ENCODE measurements at regions not wholly inside any gene's neighbourhood (a gene's known extent, or its start where the extent isn't known, plus 50 kb on each side); places are given as distances from the start of the nearest gene placed in this dataset.

DNA sequence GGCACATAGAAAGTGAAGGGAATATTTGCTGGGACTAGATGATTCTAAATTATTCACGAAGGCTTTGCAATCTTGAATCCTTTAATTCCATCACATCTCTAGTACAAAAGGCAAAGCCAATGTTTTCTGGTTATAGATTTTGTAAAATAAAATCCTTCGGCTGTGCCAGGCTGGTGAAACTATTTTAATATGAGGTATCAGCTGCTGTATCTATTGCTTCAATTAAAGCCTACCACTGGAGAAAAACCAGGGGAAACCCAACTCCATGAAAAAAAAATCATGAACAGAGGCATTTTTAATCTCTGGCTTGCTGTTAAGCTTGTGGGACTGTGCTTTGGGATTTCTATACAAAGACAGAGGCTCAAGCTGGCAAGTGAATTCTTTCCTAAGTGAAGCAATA, 271.8 kb downstream of the QKI start (continued):
- TF ChIP-seq RARA (CRISPR knock-in tag; IDR thresholded peaks at IDR 0.05): no peak
- TF ChIP-seq PAWR (CRISPR knock-in tag; IDR thresholded peaks at IDR 0.05; ENCODE audit: borderline replicate concordance): no peak
- TF ChIP-seq, protein P1, sequence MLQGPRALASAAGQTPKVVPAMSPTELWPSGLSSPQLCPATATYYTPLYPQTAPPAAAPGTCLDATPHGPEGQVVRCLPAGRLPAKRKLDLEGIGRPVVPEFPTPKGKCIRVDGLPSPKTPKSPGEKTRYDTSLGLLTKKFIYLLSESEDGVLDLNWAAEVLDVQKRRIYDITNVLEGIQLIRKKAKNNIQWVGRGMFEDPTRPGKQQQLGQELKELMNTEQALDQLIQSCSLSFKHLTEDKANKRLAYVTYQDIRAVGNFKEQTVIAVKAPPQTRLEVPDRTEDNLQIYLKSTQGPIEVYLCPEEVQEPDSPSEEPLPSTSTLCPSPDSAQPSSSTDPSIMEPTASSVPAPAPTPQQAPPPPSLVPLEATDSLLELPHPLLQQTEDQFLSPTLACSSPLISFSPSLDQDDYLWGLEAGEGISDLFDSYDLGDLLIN (CRISPR knock-in tag; IDR thresholded peaks at IDR 0.05; ENCODE audit: borderline replicate concordance): no peak
- TF ChIP-seq ZNF124 (CRISPR knock-in tag; IDR thresholded peaks at IDR 0.05): no peak
- TF ChIP-seq, protein P2, sequence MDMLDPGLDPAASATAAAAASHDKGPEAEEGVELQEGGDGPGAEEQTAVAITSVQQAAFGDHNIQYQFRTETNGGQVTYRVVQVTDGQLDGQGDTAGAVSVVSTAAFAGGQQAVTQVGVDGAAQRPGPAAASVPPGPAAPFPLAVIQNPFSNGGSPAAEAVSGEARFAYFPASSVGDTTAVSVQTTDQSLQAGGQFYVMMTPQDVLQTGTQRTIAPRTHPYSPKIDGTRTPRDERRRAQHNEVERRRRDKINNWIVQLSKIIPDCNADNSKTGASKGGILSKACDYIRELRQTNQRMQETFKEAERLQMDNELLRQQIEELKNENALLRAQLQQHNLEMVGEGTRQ (IDR thresholded peaks at IDR 0.05; ENCODE audit: low read depth, low read length): no peak
- TF ChIP-seq, protein P2 (CRISPR knock-in tag; IDR thresholded peaks at IDR 0.05; ENCODE audit: borderline replicate concordance): no peak
- no peak for TF ChIP-seq KLF11 (CRISPR knock-in tag; IDR thresholded peaks at IDR 0.05)
- TF ChIP-seq, protein P3, sequence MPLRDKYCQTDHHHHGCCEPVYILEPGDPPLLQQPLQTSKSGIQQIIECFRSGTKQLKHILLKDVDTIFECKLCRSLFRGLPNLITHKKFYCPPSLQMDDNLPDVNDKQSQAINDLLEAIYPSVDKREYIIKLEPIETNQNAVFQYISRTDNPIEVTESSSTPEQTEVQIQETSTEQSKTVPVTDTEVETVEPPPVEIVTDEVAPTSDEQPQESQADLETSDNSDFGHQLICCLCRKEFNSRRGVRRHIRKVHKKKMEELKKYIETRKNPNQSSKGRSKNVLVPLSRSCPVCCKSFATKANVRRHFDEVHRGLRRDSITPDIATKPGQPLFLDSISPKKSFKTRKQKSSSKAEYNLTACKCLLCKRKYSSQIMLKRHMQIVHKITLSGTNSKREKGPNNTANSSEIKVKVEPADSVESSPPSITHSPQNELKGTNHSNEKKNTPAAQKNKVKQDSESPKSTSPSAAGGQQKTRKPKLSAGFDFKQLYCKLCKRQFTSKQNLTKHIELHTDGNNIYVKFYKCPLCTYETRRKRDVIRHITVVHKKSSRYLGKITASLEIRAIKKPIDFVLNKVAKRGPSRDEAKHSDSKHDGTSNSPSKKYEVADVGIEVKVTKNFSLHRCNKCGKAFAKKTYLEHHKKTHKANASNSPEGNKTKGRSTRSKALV (CRISPR knock-in tag; IDR thresholded peaks at IDR 0.05): no peak

DNA sequence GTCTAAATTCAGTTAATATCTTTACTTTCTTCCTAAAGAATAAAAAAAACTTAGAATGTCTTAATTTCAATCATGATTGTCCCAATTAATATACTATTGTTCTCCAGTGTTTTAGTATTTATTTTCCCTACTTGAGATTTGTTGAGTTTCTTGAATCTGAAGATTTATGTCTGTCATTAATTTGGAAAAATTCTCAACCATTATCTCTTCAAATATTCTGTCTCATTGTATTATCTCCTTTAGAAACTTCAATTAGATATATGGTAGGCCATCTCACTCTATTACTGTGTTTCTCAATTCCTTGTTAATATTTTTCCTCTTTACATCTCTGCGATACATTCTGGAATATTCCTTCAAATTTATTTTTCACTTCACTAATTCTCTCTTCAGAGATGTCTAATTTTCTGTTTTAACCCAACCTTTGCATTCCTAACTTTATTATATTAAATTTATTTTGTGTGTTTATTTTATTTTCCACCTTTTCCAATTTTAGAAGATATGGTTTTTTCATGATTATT, 268.6 kb downstream of the QKI start:
- Histone ChIP-seq H3K27me3 (ENCODE audit: control insufficient read depth in 1 of 2, insufficient read depth in 2 of 2, low read length in 2 of 2) (peaks cover 0 to 15% of the 10 kb centered on the region in 2 experiments; a peak in 3 of 5 replicates), H3K9ac (ENCODE audit: insufficient read depth, low read depth, low read length) (no peak overlapping the region), H3K9me3 (ENCODE audit: low read length) (no peaks in the 10 kb centered on the region), H3K27ac (ENCODE audit: extremely low read length, insufficient read depth, low read length) (no peak overlapping the region), H4K20me1 (ENCODE audit: insufficient read depth, low read length) (no peaks in the 10 kb centered on the region; the same call in 1 of the 2 replicates), H3K4me1 (ENCODE audit: insufficient read depth, low read length) (no peaks in the 10 kb centered on the region), H3K4me2 (ENCODE audit: low read depth, low read length) (no peak overlapping the region), H3K79me2 (ENCODE audit: insufficient read depth, low read length) (no peaks in the 10 kb centered on the region), H3K4me3 (replicated peaks in 1 of 3; ENCODE audit: insufficient read depth in 1 of 3, low read depth in 2 of 3, low read length in 3 of 3) (no peak overlapping the region), H3K36me3 (replicated peaks in 1 of 2; ENCODE audit: control insufficient read depth in 1 of 2, insufficient read depth in 2 of 2, low read length in 2 of 2) (no peaks in the 10 kb centered on the region), H2AFZ (ENCODE audit: low read length) (no peak overlapping the region)
- WGBS (ENCODE audit: low lambda C conversion rate): 33% methylated on average over 1 of the region's 1 CpG
- ChIA-PET POLR2A (no interaction called here), CTCF (ENCODE audit: low intra/inter-chr PET ratio, low total read pairs) (no interaction called here)
- no peak for ATAC-seq
- DNase-seq (ENCODE audit: low spot score): no peak
- in situ Hi-C loops (cut with HindIII; ENCODE audit: extremely low pct_ligation_motif_present, low pct_unique_long_range_greater_than_20kb): no loop called here
- no TSS peak for BruUV-seq (replicated peaks)
- no peak for FAIRE-seq
- intact Hi-C loops (cut with micrococcal nuclease; ENCODE audit: unreplicated experiment): no loop called here
- no peak for TF ChIP-seq ZFP36 (IDR thresholded peaks at IDR 0.05; ENCODE audit: borderline replicate concordance, low read depth, low read length, partially characterized antibody)
- TF ChIP-seq ZNF446 (CRISPR knock-in tag; IDR thresholded peaks at IDR 0.05): no peak
- TF ChIP-seq, protein P4, sequence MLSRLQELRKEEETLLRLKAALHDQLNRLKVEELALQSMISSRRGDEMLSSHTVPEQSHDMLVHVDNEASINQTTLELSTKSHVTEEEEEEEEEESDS (CRISPR knock-in tag; IDR thresholded peaks at IDR 0.05; ENCODE audit: borderline replicate concordance): no peak
- no peak for TF ChIP-seq FOXM1 (CRISPR knock-in tag; IDR thresholded peaks at IDR 0.05)
- TF ChIP-seq, protein P5, sequence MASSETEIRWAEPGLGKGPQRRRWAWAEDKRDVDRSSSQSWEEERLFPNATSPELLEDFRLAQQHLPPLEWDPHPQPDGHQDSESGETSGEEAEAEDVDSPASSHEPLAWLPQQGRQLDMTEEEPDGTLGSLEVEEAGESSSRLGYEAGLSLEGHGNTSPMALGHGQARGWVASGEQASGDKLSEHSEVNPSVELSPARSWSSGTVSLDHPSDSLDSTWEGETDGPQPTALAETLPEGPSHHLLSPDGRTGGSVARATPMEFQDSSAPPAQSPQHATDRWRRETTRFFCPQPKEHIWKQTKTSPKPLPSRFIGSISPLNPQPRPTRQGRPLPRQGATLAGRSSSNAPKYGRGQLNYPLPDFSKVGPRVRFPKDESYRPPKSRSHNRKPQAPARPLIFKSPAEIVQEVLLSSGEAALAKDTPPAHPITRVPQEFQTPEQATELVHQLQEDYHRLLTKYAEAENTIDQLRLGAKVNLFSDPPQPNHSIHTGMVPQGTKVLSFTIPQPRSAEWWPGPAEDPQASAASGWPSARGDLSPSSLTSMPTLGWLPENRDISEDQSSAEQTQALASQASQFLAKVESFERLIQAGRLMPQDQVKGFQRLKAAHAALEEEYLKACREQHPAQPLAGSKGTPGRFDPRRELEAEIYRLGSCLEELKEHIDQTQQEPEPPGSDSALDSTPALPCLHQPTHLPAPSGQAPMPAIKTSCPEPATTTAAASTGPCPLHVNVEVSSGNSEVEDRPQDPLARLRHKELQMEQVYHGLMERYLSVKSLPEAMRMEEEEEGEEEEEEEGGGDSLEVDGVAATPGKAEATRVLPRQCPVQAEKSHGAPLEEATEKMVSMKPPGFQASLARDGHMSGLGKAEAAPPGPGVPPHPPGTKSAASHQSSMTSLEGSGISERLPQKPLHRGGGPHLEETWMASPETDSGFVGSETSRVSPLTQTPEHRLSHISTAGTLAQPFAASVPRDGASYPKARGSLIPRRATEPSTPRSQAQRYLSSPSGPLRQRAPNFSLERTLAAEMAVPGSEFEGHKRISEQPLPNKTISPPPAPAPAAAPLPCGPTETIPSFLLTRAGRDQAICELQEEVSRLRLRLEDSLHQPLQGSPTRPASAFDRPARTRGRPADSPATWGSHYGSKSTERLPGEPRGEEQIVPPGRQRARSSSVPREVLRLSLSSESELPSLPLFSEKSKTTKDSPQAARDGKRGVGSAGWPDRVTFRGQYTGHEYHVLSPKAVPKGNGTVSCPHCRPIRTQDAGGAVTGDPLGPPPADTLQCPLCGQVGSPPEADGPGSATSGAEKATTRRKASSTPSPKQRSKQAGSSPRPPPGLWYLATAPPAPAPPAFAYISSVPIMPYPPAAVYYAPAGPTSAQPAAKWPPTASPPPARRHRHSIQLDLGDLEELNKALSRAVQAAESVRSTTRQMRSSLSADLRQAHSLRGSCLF (CRISPR knock-in tag; IDR thresholded peaks at IDR 0.05; ENCODE audit: borderline replicate concordance): no peak
- no peak for TF ChIP-seq NFKBIZ (CRISPR knock-in tag; IDR thresholded peaks at IDR 0.05)

Measured in HepG2 (cell line).